Neural progenitor cell (in vitro differentiated cells): ENCODE measurements at regions not wholly inside any gene's neighbourhood (a gene's known extent, or its start where the extent isn't known, plus 50 kb on each side); places are given as distances from the start of the nearest gene placed in this dataset.

Experiments
- DNase-seq: peaks from one replicate; pipeline ENCODE4 v3.0.0-alpha.2; 2016; ENCODE audit warnings: low spot score
- H2AFZ ChIP-seq: fragments of 200-600 bp; sonication (generic); replicated peaks from 2 replicates; pipeline ENCODE4 v1.6.1; 2016; ENCODE audit warnings: antibody characterized with exemption
- H3F3A ChIP-seq: fragments of 200-600 bp; sonication (generic); 2 replicates; pipeline ENCODE4 v1.6.1; 2016; ENCODE audit warnings: antibody characterized with exemption, low read depth
- H3K27ac ChIP-seq: fragments of 200-600 bp; sonication (generic); 2 replicates; pipeline ENCODE4 v1.5.1; 2016; ENCODE audit warnings: mild to moderate bottlenecking
- H3K27me3 ChIP-seq: fragments of 200-600 bp; sonication (generic); 2 replicates; pipeline ENCODE4 v1.6.1; 2016; ENCODE audit warnings: mild to moderate bottlenecking, moderate library complexity
- H3K36me3 ChIP-seq: fragments of 200-600 bp; sonication (generic); 2 replicates; pipeline ENCODE4 v1.5.1; 2016
- H3K4me1 ChIP-seq: fragments of 200-600 bp; sonication (generic); 2 replicates; pipeline ENCODE4 v1.6.1; 2016; ENCODE audit warnings: mixed run types
- H3K4me2 ChIP-seq: fragments of 200-600 bp; sonication (generic); 2 replicates; pipeline ENCODE4 v1.6.1; 2016
- H3K4me3 ChIP-seq: fragments of 200-600 bp; sonication (generic); 2 replicates; pipeline ENCODE4 v1.5.1; 2016
- H3K79me2 ChIP-seq: fragments of 200-600 bp; sonication (generic); 2 replicates; pipeline ENCODE4 v1.6.1; 2016; ENCODE audit warnings: low read depth
- H3K9ac ChIP-seq: fragments of 200-600 bp; sonication (generic); 2 replicates; pipeline ENCODE4 v1.6.1; 2016
- H3K9me3 ChIP-seq: fragments of 200-600 bp; sonication (generic); 2 replicates; pipeline ENCODE4 v1.5.1; 2016; ENCODE audit warnings: low read depth
- H4K20me1 ChIP-seq: fragments of 200-600 bp; sonication (generic); 2 replicates; pipeline ENCODE4 v1.6.1; 2016; ENCODE audit warnings: low read depth
- H3K27ac Mint-ChIP-seq: 3 replicates; pipeline ENCODE4 v1.8.0; 2021; ENCODE audit warnings: mixed read lengths
- H3K27me3 Mint-ChIP-seq: 2 replicates; pipeline ENCODE4 v1.8.0; 2022; ENCODE audit warnings: low read depth, mild to moderate bottlenecking, inconsistent platforms, moderate library complexity, mixed read lengths; ENCODE audit not compliant: insufficient read depth
- H3K36me3 Mint-ChIP-seq: 3 replicates; pipeline ENCODE4 v1.8.0; 2021; ENCODE audit warnings: mixed read lengths
- H3K4me1 Mint-ChIP-seq: 3 replicates; pipeline ENCODE4 v1.8.0; 2021; ENCODE audit warnings: mixed read lengths
- H3K4me3 Mint-ChIP-seq: 3 replicates; pipeline ENCODE4 v1.8.0; 2021; ENCODE audit warnings: mild to moderate bottlenecking, moderate library complexity, mixed read lengths
- H3K9me3 Mint-ChIP-seq: 3 replicates; pipeline ENCODE4 v1.8.0; 2020; ENCODE audit warnings: mixed read lengths
- EZH2 ChIP-seq: fragments of 200-600 bp; sonication (generic); IDR thresholded peaks from 2 replicates; pipeline ENCODE4 v1.6.1; 2017; ENCODE audit warnings: antibody characterized with exemption, mild to moderate bottlenecking, moderate library complexity
- EZH2phosphoT487 ChIP-seq: fragments of 200-600 bp; sonication (generic); IDR thresholded peaks from 2 replicates; pipeline ENCODE4 v1.6.1; 2017; ENCODE audit warnings: antibody characterized with exemption
- TF ChIP-seq, protein P1 (sequence below): fragments of 200-600 bp; sonication (generic); IDR thresholded peaks from 2 replicates; pipeline ENCODE4 v1.5.1; 2017; ENCODE audit warnings: antibody characterized with exemption, mild to moderate bottlenecking

DNA sequence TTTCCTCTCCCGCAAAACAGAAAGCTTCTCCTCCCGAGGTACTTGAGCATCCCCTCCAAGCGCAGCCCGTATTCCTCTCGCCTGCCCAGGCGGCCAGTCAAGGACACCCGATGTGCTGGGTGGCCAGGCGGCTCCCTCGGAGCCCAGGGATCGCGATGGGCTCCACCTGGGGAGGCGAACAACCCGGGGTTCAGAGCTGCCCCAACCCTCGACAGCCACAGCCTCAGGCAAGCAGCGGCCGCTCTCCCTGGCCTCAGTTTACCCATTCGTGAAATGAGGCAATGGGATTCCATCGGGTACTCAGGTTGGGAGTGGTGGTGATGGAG is 147.4 kb downstream of the CYP26A1 start:
- Histone ChIP-seq H3K36me3 (no peaks in the 10 kb centered on the region), H3K27me3 (no peaks in the 10 kb centered on the region), H3K4me3 (no peak overlapping the region), H3K4me1 (no peaks in the 10 kb centered on the region), H2AFZ (no peak overlapping the region), H3F3A (no peaks in the 10 kb centered on the region), H4K20me1 (no peaks in the 10 kb centered on the region), H3K27ac (no peak overlapping the region), H3K79me2 (no peaks in the 10 kb centered on the region), H3K4me2 (no peak overlapping the region), H3K9ac (no peak overlapping the region), H3K9me3 (no peaks in the 10 kb centered on the region)
- no peak overlapping the region for H3K4me3 Mint-ChIP-seq
- TF ChIP-seq EZH2phosphoT487 = no peak
- TF ChIP-seq EZH2 = no peak
- TF ChIP-seq, protein P1, sequence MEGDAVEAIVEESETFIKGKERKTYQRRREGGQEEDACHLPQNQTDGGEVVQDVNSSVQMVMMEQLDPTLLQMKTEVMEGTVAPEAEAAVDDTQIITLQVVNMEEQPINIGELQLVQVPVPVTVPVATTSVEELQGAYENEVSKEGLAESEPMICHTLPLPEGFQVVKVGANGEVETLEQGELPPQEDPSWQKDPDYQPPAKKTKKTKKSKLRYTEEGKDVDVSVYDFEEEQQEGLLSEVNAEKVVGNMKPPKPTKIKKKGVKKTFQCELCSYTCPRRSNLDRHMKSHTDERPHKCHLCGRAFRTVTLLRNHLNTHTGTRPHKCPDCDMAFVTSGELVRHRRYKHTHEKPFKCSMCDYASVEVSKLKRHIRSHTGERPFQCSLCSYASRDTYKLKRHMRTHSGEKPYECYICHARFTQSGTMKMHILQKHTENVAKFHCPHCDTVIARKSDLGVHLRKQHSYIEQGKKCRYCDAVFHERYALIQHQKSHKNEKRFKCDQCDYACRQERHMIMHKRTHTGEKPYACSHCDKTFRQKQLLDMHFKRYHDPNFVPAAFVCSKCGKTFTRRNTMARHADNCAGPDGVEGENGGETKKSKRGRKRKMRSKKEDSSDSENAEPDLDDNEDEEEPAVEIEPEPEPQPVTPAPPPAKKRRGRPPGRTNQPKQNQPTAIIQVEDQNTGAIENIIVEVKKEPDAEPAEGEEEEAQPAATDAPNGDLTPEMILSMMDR = no peak
- no peak for DNase-seq
- peaks cover 5% of the 10 kb centered on the region for H3K27me3 Mint-ChIP-seq
- peaks cover 3% of the 10 kb centered on the region for H3K9me3 Mint-ChIP-seq
- no peaks in the 10 kb centered on the region for H3K4me1 Mint-ChIP-seq
- no peak overlapping the region for H3K27ac Mint-ChIP-seq
- no peaks in the 10 kb centered on the region for H3K36me3 Mint-ChIP-seq

DNA sequence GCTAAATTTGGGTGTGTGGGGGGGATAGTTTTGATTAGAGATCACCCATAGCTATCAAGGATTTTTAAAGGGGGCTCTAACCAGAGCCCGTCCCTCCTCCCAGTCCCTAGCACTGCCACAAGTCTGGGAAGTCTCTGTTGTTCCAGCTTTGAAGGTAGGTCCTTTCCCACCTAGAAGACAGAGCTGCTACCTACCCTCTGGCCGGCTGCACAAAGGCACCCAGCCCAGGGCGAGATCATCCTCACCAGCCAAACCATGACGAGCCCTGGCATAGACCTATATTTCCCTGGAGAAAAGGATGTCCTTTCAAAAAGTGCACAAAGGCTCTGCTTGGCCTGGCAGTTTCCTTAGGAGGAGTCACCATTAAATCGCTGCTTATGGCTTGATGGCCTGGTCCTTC is 147.8 kb downstream of the CYP26A1 start:
- no peak for TF ChIP-seq EZH2phosphoT487
- no peak for TF ChIP-seq EZH2
- TF ChIP-seq, protein P1 = no peak
- no peak for DNase-seq
- H3K27me3 ChIP-seq = no peaks in the 10 kb centered on the region
- no peaks in the 10 kb centered on the region for H3K36me3 ChIP-seq
- Mint-ChIP-seq H3K9me3 (peaks cover 3% of the 10 kb centered on the region), H3K36me3 (no peaks in the 10 kb centered on the region), H3K27me3 (peaks cover 5% of the 10 kb centered on the region), H3K4me1 (no peaks in the 10 kb centered on the region), H3K27ac (no peak overlapping the region), H3K4me3 (no peak overlapping the region)
- no peaks in the 10 kb centered on the region for H3F3A ChIP-seq
- H3K27ac ChIP-seq = no peak overlapping the region
- no peak overlapping the region for H3K4me2 ChIP-seq
- H3K9me3 ChIP-seq = no peaks in the 10 kb centered on the region
- no peak overlapping the region for H3K9ac ChIP-seq
- H3K4me1 ChIP-seq = no peaks in the 10 kb centered on the region
- H2AFZ ChIP-seq = no peak overlapping the region
- no peak overlapping the region for H3K4me3 ChIP-seq
- no peaks in the 10 kb centered on the region for H3K79me2 ChIP-seq
- no peaks in the 10 kb centered on the region for H4K20me1 ChIP-seq

DNA sequence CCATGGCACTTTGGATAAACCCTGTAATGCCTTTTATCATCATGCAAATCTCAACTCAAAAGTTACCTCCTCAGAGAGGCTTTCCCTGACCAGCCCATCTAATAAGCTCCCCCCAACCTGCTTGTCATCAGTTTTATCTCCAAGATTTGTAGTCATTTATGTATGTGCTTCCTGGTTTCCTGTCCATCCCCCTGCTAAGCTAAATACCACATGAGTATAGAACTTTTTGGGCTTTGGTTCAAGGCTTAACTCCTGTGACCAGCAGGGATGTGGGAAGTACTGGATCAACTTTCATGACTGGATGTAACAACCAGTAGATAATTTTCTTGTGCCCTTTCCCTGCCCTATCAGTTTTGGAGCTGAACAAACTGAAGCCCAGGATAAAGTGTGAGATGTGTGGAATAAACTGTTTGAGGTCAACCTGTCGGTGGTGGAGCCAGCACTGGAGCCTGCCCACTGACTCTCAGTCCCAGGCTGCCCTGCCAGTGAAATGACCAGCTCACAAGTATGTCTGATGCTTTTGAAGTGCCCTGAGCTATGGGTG is 148.6 kb downstream of the CYP26A1 start:
- Histone ChIP-seq H3K36me3 (no peaks in the 10 kb centered on the region), H2AFZ (no peak overlapping the region), H3K9me3 (no peaks in the 10 kb centered on the region), H3K4me3 (no peak overlapping the region), H3K27ac (no peak overlapping the region), H3K27me3 (no peaks in the 10 kb centered on the region), H3F3A (no peaks in the 10 kb centered on the region), H3K4me1 (no peaks in the 10 kb centered on the region), H3K9ac (no peak overlapping the region), H3K79me2 (no peaks in the 10 kb centered on the region), H3K4me2 (no peak overlapping the region), H4K20me1 (no peaks in the 10 kb centered on the region)
- no peak overlapping the region for H3K4me3 Mint-ChIP-seq
- H3K27ac Mint-ChIP-seq = no peak overlapping the region
- no peaks in the 10 kb centered on the region for H3K4me1 Mint-ChIP-seq
- H3K27me3 Mint-ChIP-seq = peaks cover 5% of the 10 kb centered on the region
- H3K9me3 Mint-ChIP-seq = peaks cover 3% of the 10 kb centered on the region
- DNase-seq = no peak
- H3K36me3 Mint-ChIP-seq = no peaks in the 10 kb centered on the region
- TF ChIP-seq EZH2 = no peak
- TF ChIP-seq EZH2phosphoT487 = no peak
- TF ChIP-seq, protein P1 = no peak

DNA sequence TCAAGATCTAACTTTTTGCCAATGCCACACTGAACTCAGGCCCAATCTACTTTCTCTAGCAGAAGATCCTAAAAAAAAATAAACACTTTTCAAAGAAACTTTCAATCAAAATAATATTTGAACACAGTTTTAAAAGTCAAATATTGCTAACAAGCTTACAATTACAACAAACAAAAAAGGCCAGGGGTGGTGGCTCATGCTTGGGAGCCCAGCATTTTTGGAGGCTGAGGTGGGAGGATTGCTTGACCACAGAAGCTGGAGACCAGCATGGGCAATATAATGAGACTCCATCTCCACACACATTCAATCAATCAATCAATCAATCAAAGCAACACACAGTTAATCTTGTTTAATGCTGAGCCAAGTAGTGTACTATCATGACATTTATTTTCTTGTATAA is 149.2 kb downstream of the CYP26A1 start:
- no peaks in the 10 kb centered on the region for H3K27me3 ChIP-seq
- Mint-ChIP-seq H3K27me3 (peaks cover 5% of the 10 kb centered on the region), H3K4me3 (no peak overlapping the region), H3K4me1 (no peaks in the 10 kb centered on the region), H3K27ac (no peak overlapping the region), H3K9me3 (peaks cover 3% of the 10 kb centered on the region), H3K36me3 (no peaks in the 10 kb centered on the region)
- no peaks in the 10 kb centered on the region for H3K4me1 ChIP-seq
- H4K20me1 ChIP-seq = no peaks in the 10 kb centered on the region
- no peak for TF ChIP-seq EZH2
- TF ChIP-seq, protein P1 = no peak
- no peak for TF ChIP-seq EZH2phosphoT487
- DNase-seq = no peak
- H3K36me3 ChIP-seq = no peaks in the 10 kb centered on the region
- H3F3A ChIP-seq = no peaks in the 10 kb centered on the region
- H2AFZ ChIP-seq = no peak overlapping the region
- no peak overlapping the region for H3K4me3 ChIP-seq
- no peak overlapping the region for H3K9ac ChIP-seq
- H3K79me2 ChIP-seq = no peaks in the 10 kb centered on the region
- no peak overlapping the region for H3K4me2 ChIP-seq
- H3K9me3 ChIP-seq = no peaks in the 10 kb centered on the region
- H3K27ac ChIP-seq = no peak overlapping the region
